Lower lobe of right lung (tissue), 2 donors: ENCODE measurements at regions not wholly inside any gene's neighbourhood (a gene's known extent, or its start where the extent isn't known, plus 50 kb on each side); places are given as distances from the start of the nearest gene placed in this dataset.

Experiments
- ATAC-seq, 2 donors: fragments of 200-7000 bp; cut with Tn5 transposase; one replicate each; pipeline ENCODE4 v1.9.1; 2020 to 2022; ENCODE audit warnings: mild to moderate bottlenecking in 2 of 2, moderate library complexity in 2 of 2
- DNase-seq: peaks from one replicate; pipeline ENCODE4 v3.0.0-alpha.2; 2020
- H3K27ac ChIP-seq: fragments of 200-600 bp; one replicate; pipeline ENCODE4 v1.8.0; 2022
- H3K27me3 ChIP-seq: fragments of 200-600 bp; one replicate; pipeline ENCODE4 v1.8.0; 2022; ENCODE audit warnings: low read depth
- H3K36me3 ChIP-seq: fragments of 200-600 bp; one replicate; pipeline ENCODE4 v1.8.0; 2022; ENCODE audit warnings: mild to moderate bottlenecking
- H3K4me1 ChIP-seq: fragments of 200-600 bp; one replicate; pipeline ENCODE4 v1.8.0; 2022
- H3K4me3 ChIP-seq: fragments of 200-600 bp; one replicate; pipeline ENCODE4 v1.8.0; 2022; ENCODE audit warnings: mild to moderate bottlenecking
- H3K9me3 ChIP-seq: fragments of 200-600 bp; one replicate; pipeline ENCODE4 v1.8.0; 2022
- intact Hi-C: fragments of 100-400 bp; cut with DNase I; formaldehyde crosslinking; loops from one replicate; pipeline ENCODE4 v1.11.0; 2022
- TF ChIP-seq, protein P1 (sequence below): fragments of 200-600 bp; IDR thresholded peaks from one replicate; pipeline ENCODE4 v1.8.0; 2022; ENCODE audit warnings: antibody characterized with exemption, mild to moderate bottlenecking
- donor health status: DM: no; HTN: yes; CAD: no; lungs with severe emphysema.

DNA sequence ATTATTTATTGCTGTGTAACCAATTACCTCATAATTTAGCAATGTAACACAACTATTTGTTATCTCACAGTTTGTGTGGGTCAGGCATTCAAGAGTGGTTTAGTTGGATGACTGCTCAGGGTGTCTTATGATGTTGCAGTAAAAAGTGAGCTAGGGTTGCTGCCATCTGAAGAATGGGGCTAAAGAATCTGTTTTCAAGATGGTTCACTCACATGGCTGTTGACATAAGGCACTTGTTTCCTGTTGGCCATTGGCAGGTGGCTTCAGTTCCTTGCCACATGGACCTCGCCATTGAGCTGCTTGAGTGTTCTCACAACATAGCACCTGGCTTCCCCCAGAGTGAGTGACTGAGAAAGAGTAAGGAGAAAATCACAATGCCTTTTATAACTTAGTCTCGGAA is 123.2 kb downstream of the TMEM17 start:
- ATAC-seq, result no peak
- intact Hi-C loops, result no loop called here

DNA sequence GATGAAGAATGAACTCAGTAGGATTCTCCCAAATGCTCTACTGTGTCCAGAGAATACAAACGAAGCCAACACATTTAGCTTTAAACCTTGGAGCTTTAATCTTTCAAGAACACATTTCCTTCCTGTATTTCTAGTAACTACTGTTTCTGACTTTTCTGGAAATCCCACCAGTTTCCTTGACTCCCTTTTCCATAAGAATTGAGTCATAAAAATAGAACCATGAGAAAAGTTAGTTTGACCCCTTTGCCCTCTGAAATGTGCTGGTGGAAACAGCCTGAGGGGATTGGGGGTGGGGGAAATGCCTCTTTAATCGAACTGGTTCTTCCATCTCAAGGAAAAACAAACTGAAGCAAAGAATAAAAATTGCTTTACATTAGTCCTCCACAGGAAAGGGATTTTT is 123.9 kb downstream of the TMEM17 start:
- H3K4me3 ChIP-seq, result no peak overlapping the region
- H3K4me1 ChIP-seq, result no peaks in the 10 kb centered on the region
- H3K27me3 ChIP-seq, result no peaks in the 10 kb centered on the region
- no peak for DNase-seq
- H3K27ac ChIP-seq, result no peak overlapping the region
- TF ChIP-seq, protein P1, sequence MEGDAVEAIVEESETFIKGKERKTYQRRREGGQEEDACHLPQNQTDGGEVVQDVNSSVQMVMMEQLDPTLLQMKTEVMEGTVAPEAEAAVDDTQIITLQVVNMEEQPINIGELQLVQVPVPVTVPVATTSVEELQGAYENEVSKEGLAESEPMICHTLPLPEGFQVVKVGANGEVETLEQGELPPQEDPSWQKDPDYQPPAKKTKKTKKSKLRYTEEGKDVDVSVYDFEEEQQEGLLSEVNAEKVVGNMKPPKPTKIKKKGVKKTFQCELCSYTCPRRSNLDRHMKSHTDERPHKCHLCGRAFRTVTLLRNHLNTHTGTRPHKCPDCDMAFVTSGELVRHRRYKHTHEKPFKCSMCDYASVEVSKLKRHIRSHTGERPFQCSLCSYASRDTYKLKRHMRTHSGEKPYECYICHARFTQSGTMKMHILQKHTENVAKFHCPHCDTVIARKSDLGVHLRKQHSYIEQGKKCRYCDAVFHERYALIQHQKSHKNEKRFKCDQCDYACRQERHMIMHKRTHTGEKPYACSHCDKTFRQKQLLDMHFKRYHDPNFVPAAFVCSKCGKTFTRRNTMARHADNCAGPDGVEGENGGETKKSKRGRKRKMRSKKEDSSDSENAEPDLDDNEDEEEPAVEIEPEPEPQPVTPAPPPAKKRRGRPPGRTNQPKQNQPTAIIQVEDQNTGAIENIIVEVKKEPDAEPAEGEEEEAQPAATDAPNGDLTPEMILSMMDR, result no peak
- intact Hi-C loops, result no loop called here
- no peaks in the 10 kb centered on the region for H3K9me3 ChIP-seq
- no peak for ATAC-seq
- H3K36me3 ChIP-seq, result no peaks in the 10 kb centered on the region

More for the DNA sequence above, 123.2 kb downstream of the TMEM17 start:
- Histone ChIP-seq H3K27ac (no peak overlapping the region), H3K4me1 (no peaks in the 10 kb centered on the region), H3K27me3 (no peaks in the 10 kb centered on the region), H3K36me3 (no peaks in the 10 kb centered on the region), H3K9me3 (no peaks in the 10 kb centered on the region), H3K4me3 (no peak overlapping the region)
- no peak for DNase-seq
- TF ChIP-seq, protein P1, result no peak

DNA sequence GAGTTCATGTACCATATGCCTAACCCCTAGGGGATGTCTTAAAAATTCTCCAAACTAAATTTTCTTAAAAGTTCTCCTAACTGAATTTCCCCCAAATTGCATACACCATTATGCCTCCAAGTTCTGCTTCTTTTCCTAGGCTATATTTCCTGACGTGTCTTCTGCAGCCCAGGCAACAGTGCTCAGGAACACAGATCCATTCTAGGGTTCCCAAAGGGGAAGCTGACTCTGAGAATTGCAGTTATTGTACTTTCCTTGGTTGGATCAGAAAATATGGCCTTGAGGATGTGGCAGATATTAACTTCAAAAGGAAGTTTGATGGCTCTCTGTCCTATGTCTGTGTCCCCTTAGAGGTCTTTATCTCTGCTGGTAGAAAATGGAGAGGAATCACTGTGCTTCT is 124.3 kb downstream of the TMEM17 start:
- H3K27me3 ChIP-seq, result no peaks in the 10 kb centered on the region

DNA sequence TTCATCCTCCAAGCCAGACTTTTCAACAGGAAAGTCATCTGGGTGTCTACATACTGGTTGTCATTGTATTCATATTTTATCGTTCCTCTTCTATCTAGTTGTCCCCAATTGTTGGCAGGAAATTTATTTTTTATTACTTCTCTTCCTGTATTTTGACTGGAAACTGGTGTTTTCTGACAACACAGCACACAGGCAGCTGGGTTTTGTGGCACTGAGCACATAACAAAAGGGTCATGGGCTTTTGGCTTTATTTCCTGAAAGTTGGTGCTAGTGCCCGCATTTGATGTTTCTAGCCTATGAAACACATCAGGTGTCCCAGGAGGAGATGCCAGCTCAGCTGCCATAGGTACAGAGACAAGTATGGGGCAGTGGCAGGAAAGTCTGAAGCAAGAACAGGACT is 126.4 kb downstream of the TMEM17 start:
- Histone ChIP-seq H3K9me3 (no peaks in the 10 kb centered on the region), H3K4me1 (no peaks in the 10 kb centered on the region), H3K27me3 (no peaks in the 10 kb centered on the region), H3K27ac (no peak overlapping the region), H3K36me3 (no peaks in the 10 kb centered on the region), H3K4me3 (no peak overlapping the region)
- DNase-seq (no peak), ATAC-seq (no peak)
- intact Hi-C loops, result no loop called here
- TF ChIP-seq, protein P1, result no peak

More for the DNA sequence above, 124.3 kb downstream of the TMEM17 start:
- Histone ChIP-seq H3K9me3 (no peaks in the 10 kb centered on the region), H3K4me3 (no peak overlapping the region), H3K36me3 (no peaks in the 10 kb centered on the region), H3K4me1 (no peaks in the 10 kb centered on the region), H3K27ac (no peak overlapping the region)
- DNase-seq (no peak), ATAC-seq (no peak)
- TF ChIP-seq, protein P1, result no peak
- intact Hi-C loops, result no loop called here

DNA sequence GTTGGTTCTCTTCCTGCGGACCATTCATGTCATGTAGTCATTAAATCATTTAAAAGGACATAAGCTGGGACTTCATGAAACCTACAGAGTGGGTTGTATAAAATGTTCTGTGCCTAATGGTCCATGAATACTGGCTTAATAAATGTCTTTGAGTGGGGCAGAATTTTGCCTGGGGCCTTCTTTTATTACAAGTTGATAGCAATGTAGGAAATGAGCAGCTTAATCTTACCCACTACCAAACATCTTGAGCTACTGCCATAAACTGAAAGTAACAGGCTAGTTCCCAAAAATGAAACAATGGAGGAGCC is 130.9 kb downstream of the TMEM17 start:
- TF ChIP-seq, protein P1, result no peak
- Histone ChIP-seq H3K9me3 (peaks cover 6% of the 10 kb centered on the region), H3K27ac (no peak overlapping the region), H3K4me1 (no peaks in the 10 kb centered on the region), H3K36me3 (no peaks in the 10 kb centered on the region), H3K4me3 (no peak overlapping the region), H3K27me3 (no peaks in the 10 kb centered on the region)
- intact Hi-C loops, result no loop called here
- DNase-seq (no peak), ATAC-seq (no peak)
